HCT116 (cell line): ENCODE measurements at regions not wholly inside any gene's neighbourhood (a gene's known extent, or its start where the extent isn't known, plus 50 kb on each side); places are given as distances from the start of the nearest gene placed in this dataset.

Source experiments
- ATAC-seq: fragments of 200-7000 bp; cut with Tn5 transposase; 2 replicates; pipeline ENCODE4 v1.9.1; 2020; ENCODE audit warnings: mild to moderate bottlenecking, moderate library complexity
- BruUV-seq: library from RNA; stranded (reverse); fragments of 400-500 nt; replicated peaks from 2 replicates; lab custom pipeline; 2021; lab: Mats Ljungman, UMichigan
- CTCF ChIA-PET: fragments of 300-600 bp; sonication (Branson Sonifier 250); formaldehyde crosslinking; loops from one replicate; lab custom pipeline; 2021; ENCODE audit warnings: antibody characterized with exemption; lab: Charles Lee
- POLR2A ChIA-PET: fragments of 300-600, 350-600 bp; sonication (Branson Sonifier 250); formaldehyde crosslinking; loops from one replicate; lab custom pipeline; 2021; ENCODE audit warnings: antibody characterized with exemption; lab: Charles Lee
- RAD21 ChIA-PET, 2 experiments: fragments of 300-600 bp; sonication (Branson Sonifier 250); formaldehyde crosslinking; loops; one replicate each; lab custom pipeline; 2023; ENCODE audit warnings: low total read pairs in 2 of 2; ENCODE audit not compliant: uncharacterized antibody in 2 of 2, unreplicated experiment in 2 of 2, low non-redundant PET in 1 of 2; lab: Charles Lee
- DNase-seq: peaks from one replicate; pipeline ENCODE4 v3.0.0-alpha.2; 2010; ENCODE audit warnings: low read depth, low spot score
- H2AFZ ChIP-seq: fragments of 200-600 bp; shearing (Covaris generic), sonication (generic); 2 replicates; pipeline ENCODE4 v1.6.1; 2017; ENCODE audit warnings: low read depth, mixed run types, mixed read lengths, antibody characterized with exemption, low read length; ENCODE audit not compliant: poor library complexity, severe bottlenecking
- H3K27ac ChIP-seq: 2 replicates; pipeline ENCODE4 v1.5.1; 2012; ENCODE audit warnings: low read depth, low read length
- H3K27me3 ChIP-seq: fragments of 200-600 bp; sonication (generic); 2 replicates; pipeline ENCODE4 v1.6.1; 2016; ENCODE audit warnings: mixed run types, low read length, mixed read lengths; ENCODE audit not compliant: insufficient read depth
- H3K36me3 ChIP-seq, 2 experiments: fragments of 200-500 bp in 1 of 2; fragments of 200-600 bp in 1 of 2; sonication (Bioruptor generic) in 1 of 2; sonication (generic) in 1 of 2; 2 replicates each; pipeline versions ENCODE4 v1.5.1 to v1.6.1; 2014 to 2016; ENCODE audit warnings: low read length in 2 of 2, inconsistent platforms in 1 of 2, mixed read lengths in 1 of 2, mixed run types in 1 of 2; ENCODE audit not compliant: insufficient read depth in 2 of 2, control insufficient read depth in 1 of 2
- H3K4me1 ChIP-seq, 2 experiments: fragments of 200-600 bp in 1 of 2; sonication (generic) in 1 of 2; 2 replicates each; pipeline versions ENCODE4 v1.5.1 to v1.6.1; 2012 to 2017; ENCODE audit warnings: low read length in 2 of 2, inconsistent platforms in 1 of 2, mild to moderate bottlenecking in 1 of 2, mixed read lengths in 1 of 2, mixed run types in 1 of 2, moderate library complexity in 1 of 2; ENCODE audit not compliant: insufficient read depth in 2 of 2, control insufficient read depth in 1 of 2
- H3K4me2 ChIP-seq: fragments of 200-600 bp; sonication (generic); 2 replicates; pipeline ENCODE4 v1.6.1; 2017; ENCODE audit warnings: mixed run types, low read length, mixed read lengths
- H3K4me3 ChIP-seq, 2 experiments: fragments of 200-600 bp in 1 of 2; sonication (generic) in 1 of 2; replicated peaks in 1 of 2; 2 replicates each; pipeline ENCODE4 v1.5.1; 2011 to 2016; ENCODE audit warnings: low read length in 2 of 2, control low read depth in 1 of 2, low read depth in 1 of 2, mild to moderate bottlenecking in 1 of 2, mixed read lengths in 1 of 2, mixed run types in 1 of 2
- H3K79me2 ChIP-seq: fragments of 200-600 bp; sonication (generic); 2 replicates; pipeline ENCODE4 v1.6.1; 2017; ENCODE audit warnings: mild to moderate bottlenecking, mixed run types, low read length, moderate library complexity, mixed read lengths; ENCODE audit not compliant: insufficient read depth
- H3K9ac ChIP-seq: fragments of 200-600 bp; sonication (generic); 2 replicates; pipeline ENCODE4 v1.6.1; 2016; ENCODE audit warnings: low read length, mixed read lengths
- H3K9me2 ChIP-seq: fragments of 200-600 bp; sonication (generic), shearing (Covaris generic); 2 replicates; pipeline ENCODE4 v1.6.1; 2017; ENCODE audit warnings: mixed run types, mild to moderate bottlenecking, moderate library complexity; ENCODE audit not compliant: insufficient read depth
- H3K9me3 ChIP-seq, 2 experiments: fragments of 200-500 bp in 1 of 2; fragments of 200-600 bp in 1 of 2; sonication (Bioruptor generic) in 1 of 2; sonication (generic) in 1 of 2; 2 replicates each; pipeline ENCODE4 v1.6.1; 2014 to 2017; ENCODE audit warnings: low read length in 2 of 2, mixed read lengths in 2 of 2, inconsistent platforms in 1 of 2, low read depth in 1 of 2, mild to moderate bottlenecking in 1 of 2, mixed run types in 1 of 2, moderate library complexity in 1 of 2; ENCODE audit not compliant: control insufficient read depth in 1 of 2, insufficient read depth in 1 of 2
- H4K20me1 ChIP-seq: fragments of 200-600 bp; sonication (generic), shearing (Covaris generic); 2 replicates; pipeline ENCODE4 v1.6.1; 2017; ENCODE audit warnings: mixed run types, mild to moderate bottlenecking, moderate library complexity; ENCODE audit not compliant: insufficient read depth
- CBX3 ChIP-seq: IDR thresholded peaks from 2 replicates; pipeline ENCODE4 v1.6.1; 2012; ENCODE audit warnings: low read depth
- CEBPB ChIP-seq: IDR thresholded peaks from 2 replicates; pipeline ENCODE4 v1.6.1; 2012; ENCODE audit warnings: low read depth
- EGR1 ChIP-seq: IDR thresholded peaks from 2 replicates; pipeline ENCODE4 v1.6.1; 2012; ENCODE audit warnings: low read depth
- EZH2 ChIP-seq: fragments of 200-600 bp; sonication (generic); IDR thresholded peaks from 2 replicates; pipeline ENCODE4 v1.6.1; 2017; ENCODE audit warnings: antibody characterized with exemption, mixed run types
- EZH2phosphoT487 ChIP-seq: fragments of 200-600 bp; IDR thresholded peaks from 2 replicates; pipeline ENCODE4 v1.6.1; 2018; ENCODE audit warnings: antibody characterized with exemption, borderline replicate concordance
- FOSL1 ChIP-seq: IDR thresholded peaks from 2 replicates; pipeline ENCODE4 v1.6.1; 2012; ENCODE audit warnings: low read depth
- JUND ChIP-seq: IDR thresholded peaks from 2 replicates; pipeline ENCODE4 v1.6.1; 2012
- POLR2AphosphoS5 ChIP-seq: IDR thresholded peaks from 2 replicates; pipeline ENCODE4 v1.6.1; 2011; ENCODE audit warnings: mild to moderate bottlenecking, low read depth, low read length, moderate library complexity
- RAD21 ChIP-seq: IDR thresholded peaks from 2 replicates; pipeline ENCODE4 v1.6.1; 2012; ENCODE audit warnings: low read depth, mild to moderate bottlenecking
- REST ChIP-seq: IDR thresholded peaks from 2 replicates; pipeline ENCODE4 v1.6.1; 2012; ENCODE audit warnings: low read depth
- SIN3A ChIP-seq: IDR thresholded peaks from 2 replicates; pipeline ENCODE4 v1.6.1; 2012; ENCODE audit warnings: low read depth
- SP1 ChIP-seq: IDR thresholded peaks from 2 replicates; pipeline ENCODE4 v1.6.1; 2012; ENCODE audit warnings: low read depth
- SRF ChIP-seq: IDR thresholded peaks from 2 replicates; pipeline ENCODE4 v1.6.1; 2012; ENCODE audit warnings: low read depth
- TCF7L2 ChIP-seq: IDR thresholded peaks from 2 replicates; pipeline ENCODE4 v1.7.0; 2011; ENCODE audit warnings: borderline replicate concordance, inconsistent platforms; ENCODE audit not compliant: insufficient read depth, insufficient read length; ENCODE audit errors: extremely low read depth
- ZBTB33 ChIP-seq: IDR thresholded peaks from 2 replicates; pipeline ENCODE4 v1.6.1; 2011; ENCODE audit warnings: mild to moderate bottlenecking, low read length, moderate library complexity; ENCODE audit not compliant: insufficient replicate concordance; ENCODE audit errors: extremely low read depth
- ZFX ChIP-seq: fragments of 450-650 bp; IDR thresholded peaks from 2 replicates; pipeline ENCODE4 v1.6.1; 2017
- ZNF274 ChIP-seq: fragments of 200-500 bp; sonication (Bioruptor generic); IDR thresholded peaks from 2 replicates; pipeline ENCODE4 v1.6.1; 2014; ENCODE audit warnings: mild to moderate bottlenecking, low read depth, low read length, inconsistent platforms
- intact Hi-C: fragments of 100-400 bp; cut with micrococcal nuclease; formaldehyde crosslinking; loops from 2 replicates; pipeline ENCODE4 v1.10.0; 2022
- TF ChIP-seq, protein P1 (sequence below): IDR thresholded peaks from 2 replicates; pipeline ENCODE4 v1.6.1; 2012

DNA sequence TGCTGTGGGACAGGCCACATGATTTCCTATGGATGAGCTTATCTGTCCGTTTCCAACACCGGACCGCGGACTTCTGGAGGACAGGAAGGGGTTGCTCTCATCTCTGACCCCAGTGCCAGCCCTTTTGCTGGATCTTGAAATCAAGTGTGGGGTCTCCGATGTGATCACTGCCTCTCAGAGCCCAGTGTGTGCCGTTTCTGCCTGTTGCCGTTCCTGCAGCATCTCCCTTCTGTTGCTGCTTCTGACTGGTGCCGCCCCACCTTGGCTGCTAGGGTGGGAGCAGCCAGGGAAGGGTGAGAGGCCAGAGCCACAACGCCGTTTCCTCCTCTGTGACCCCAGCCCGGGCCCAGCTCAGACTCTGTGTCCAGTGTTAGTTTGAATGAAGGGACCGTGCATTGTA is 67.3 kb upstream of the WNT4 start (continued):
- no peak for TF ChIP-seq ZBTB33
- TF ChIP-seq FOSL1, result no peak
- TF ChIP-seq JUND, result no peak
- no peak for TF ChIP-seq EGR1
- TF ChIP-seq ZFX, result no peak
- no peak for TF ChIP-seq RAD21

DNA sequence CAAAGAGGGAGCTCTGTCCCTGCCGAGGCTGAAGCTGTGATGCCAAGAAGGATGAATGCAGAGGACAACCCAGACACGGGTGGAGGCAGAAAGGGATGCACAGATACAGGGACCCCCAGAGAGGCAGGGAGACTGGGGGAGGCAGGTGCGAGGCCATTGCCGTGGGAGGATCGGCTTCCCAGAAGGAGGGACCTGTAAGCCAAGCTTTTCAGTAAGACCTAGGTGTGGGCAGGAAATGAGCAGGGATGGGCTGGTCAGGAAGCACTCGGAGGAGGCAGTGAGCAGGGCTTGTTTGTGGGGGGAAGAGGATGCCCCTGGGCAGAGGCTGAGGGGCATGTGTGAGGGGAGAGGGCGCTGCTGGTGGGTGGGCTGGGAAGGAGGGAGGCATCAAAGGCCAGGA is 67.7 kb upstream of the WNT4 start:
- Histone ChIP-seq H3K4me3 (no peak overlapping the region), H3K27me3 (peaks cover 15% of the 10 kb centered on the region)
- TF ChIP-seq REST (no peak), ZNF274 (no peak), CBX3 (no peak), EZH2phosphoT487 (no peak), SIN3A (no peak), JUND (no peak), TCF7L2 (no peak), CEBPB (no peak), SP1 (no peak), POLR2AphosphoS5 (no peak), SRF (no peak), RAD21 (no peak), ZBTB33 (no peak), FOSL1 (no peak), ZFX (no peak), EZH2 (no peak)
- TF ChIP-seq, protein P1, sequence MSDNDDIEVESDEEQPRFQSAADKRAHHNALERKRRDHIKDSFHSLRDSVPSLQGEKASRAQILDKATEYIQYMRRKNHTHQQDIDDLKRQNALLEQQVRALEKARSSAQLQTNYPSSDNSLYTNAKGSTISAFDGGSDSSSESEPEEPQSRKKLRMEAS, result no peak

More for the DNA sequence above, 67.7 kb upstream of the WNT4 start:
- H3K4me1 ChIP-seq, result no peaks in the 10 kb centered on the region
- H3K9me2 ChIP-seq, result no peaks in the 10 kb centered on the region
- RAD21 ChIA-PET, result no interaction called here
- no peaks in the 10 kb centered on the region for H3K79me2 ChIP-seq
- CTCF ChIA-PET, result no interaction called here
- H3K9me3 ChIP-seq, result no peaks in the 10 kb centered on the region
- H3K27ac ChIP-seq, result no peak overlapping the region
- H3K9ac ChIP-seq, result no peak overlapping the region
- POLR2A ChIA-PET, result no interaction called here
- H3K36me3 ChIP-seq, result no peaks in the 10 kb centered on the region
- ATAC-seq, result no peak
- no TSS peak for BruUV-seq
- H4K20me1 ChIP-seq, result no peaks in the 10 kb centered on the region
- intact Hi-C loops, result no loop called here
- H2AFZ ChIP-seq, result no peak overlapping the region
- DNase-seq, result no peak
- H3K4me2 ChIP-seq, result no peak overlapping the region
